Upper lobe of left lung (tissue), 6 donors: ENCODE measurements at regions not wholly inside any gene's neighbourhood (a gene's known extent, or its start where the extent isn't known, plus 50 kb on each side); places are given as distances from the start of the nearest gene placed in this dataset.

Experiments
- ATAC-seq, 2 donors: fragments of 200-7000 bp; cut with Tn5 transposase; one replicate each; pipeline ENCODE4 v1.9.1; 2022; ENCODE audit warnings: mild to moderate bottlenecking in 2 of 2, moderate library complexity in 2 of 2; ENCODE audit not compliant: low FRiP score in 2 of 2
- DNase-seq, 2 donors: peaks; one replicate each; pipeline ENCODE4 v3.0.0-alpha.2; 2019 to 2020
- H3K27ac ChIP-seq, 4 donors: fragments of 200-600 bp; sonication (generic); one replicate each; pipeline ENCODE4 v1.5.1; 2016 to 2019
- H3K27me3 ChIP-seq, 4 donors: fragments of 200-600 bp; sonication (generic); one replicate each; pipeline ENCODE4 v1.5.1; 2017 to 2019
- H3K36me3 ChIP-seq, 4 donors: fragments of 200-600 bp; sonication (generic); one replicate each; pipeline ENCODE4 v1.5.1; 2016 to 2019
- H3K4me1 ChIP-seq, 4 donors: fragments of 200-600 bp; sonication (generic); one replicate each; pipeline ENCODE4 v1.5.1; 2018 to 2019
- H3K4me3 ChIP-seq, 4 donors: fragments of 200-600 bp; sonication (generic); one replicate each; pipeline ENCODE4 v1.5.1; 2017 to 2019; ENCODE audit warnings: mild to moderate bottlenecking in 2 of 4, moderate library complexity in 1 of 4
- H3K9me3 ChIP-seq, 4 donors: fragments of 200-600 bp; sonication (generic); one replicate each; pipeline ENCODE4 v1.5.1; 2018 to 2019
- EP300 ChIP-seq, 4 donors: sonication (generic); formaldehyde crosslinking; IDR thresholded peaks; one replicate each; pipeline ENCODE4 v1.5.1; 2017; ENCODE audit warnings: antibody characterized with exemption in 4 of 4, control low read depth in 2 of 4
- POLR2A ChIP-seq, 4 donors: fragments of 450-650 bp; IDR thresholded peaks; one replicate each; pipeline ENCODE4 v1.5.1; 2016 to 2017; ENCODE audit warnings: antibody characterized with exemption in 4 of 4, mild to moderate bottlenecking in 2 of 4
- POLR2AphosphoS5 ChIP-seq, 2 donors: sonication (generic); formaldehyde crosslinking; IDR thresholded peaks; one replicate each; pipeline ENCODE4 v1.5.1; 2017; ENCODE audit warnings: antibody characterized with exemption in 2 of 2
- WGBS, 2 donors: methylation state at CpG; one replicate each; pipeline ENCODE4 v1.1.5; 2017 to 2018; 5-methylcytosine and 5-hydroxymethylcytosine counted together
- TF ChIP-seq, protein P1 (sequence below), 6 experiments: fragments of 450-650 bp in 4 of 6; fragments of 200-600 bp in 2 of 6; sonication (generic) in 2 of 6; IDR thresholded peaks; one replicate each; pipeline ENCODE4 v1.5.1; 2016 to 2019; ENCODE audit warnings: antibody characterized with exemption in 6 of 6
- donor health status: DM: no; HTN: no; CAD: no; lungs with moderate emphysema.
- donor health status: DM: no; HTN: yes; CAD: no; lungs with severe emphysema.

DNA sequence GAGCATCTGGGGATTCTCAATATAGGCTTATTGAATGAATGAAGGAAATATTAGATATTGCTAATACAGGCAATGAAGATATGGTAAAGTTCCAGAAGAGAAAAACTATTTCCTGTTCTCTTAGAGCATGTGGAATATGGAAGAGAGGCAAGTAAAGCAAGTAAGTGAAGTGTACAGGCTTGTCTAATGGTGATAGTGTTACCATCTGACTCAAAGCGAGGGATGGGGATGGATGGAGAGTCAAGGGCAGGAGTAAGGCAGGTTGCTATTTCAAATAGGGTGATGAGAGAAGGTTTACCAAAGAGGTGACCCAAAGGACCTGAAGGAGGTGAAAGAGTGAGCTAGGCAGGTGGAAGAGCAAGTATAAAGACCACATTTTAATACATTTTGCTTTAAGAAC lies 55.2 kb upstream of the SLC38A11 start:
- H3K36me3 ChIP-seq, result no peaks in the 10 kb centered on the region

DNA sequence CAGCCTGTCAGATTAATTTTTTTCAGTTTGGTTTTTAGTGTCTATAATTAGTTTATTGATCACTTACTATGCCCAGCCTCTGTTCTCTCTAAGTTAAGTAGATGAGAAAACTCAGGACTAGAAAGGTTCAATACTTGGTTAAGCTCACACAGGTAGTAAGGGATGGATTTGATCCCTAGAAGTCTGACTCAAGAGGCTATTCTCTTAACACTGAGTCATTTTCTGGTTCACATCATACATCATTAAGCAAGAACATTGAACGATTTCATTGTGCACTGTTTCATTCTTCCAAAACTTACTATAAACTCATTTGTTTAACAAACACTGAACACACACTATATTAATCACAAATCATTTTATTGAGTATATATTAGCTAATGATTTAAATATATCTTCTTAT lies 54.1 kb upstream of the SLC38A11 start:
- ATAC-seq, result no peak
- Histone ChIP-seq H3K27me3 (no peaks in the 10 kb centered on the region), H3K36me3 (no peaks in the 10 kb centered on the region), H3K4me1 (peaks cover 0 to 4% (median 0%) of the 10 kb centered on the region in 4 donors), H3K9me3 (no peaks in the 10 kb centered on the region), H3K27ac (no peak overlapping the region), H3K4me3 (no peak overlapping the region)
- TF ChIP-seq POLR2A (IDR thresholded peaks at IDR 0.05), result no peak
- no peak for TF ChIP-seq EP300 (IDR thresholded peaks at IDR 0.05)
- DNase-seq, result no peak
- 64% methylated on average over 1 of the region's 1 CpG for WGBS, 2 donors

More for the DNA sequence above, 55.2 kb upstream of the SLC38A11 start:
- Histone ChIP-seq H3K27me3 (no peaks in the 10 kb centered on the region), H3K4me3 (no peak overlapping the region), H3K27ac (no peak overlapping the region), H3K4me1 (peaks cover 0 to 4% (median 0%) of the 10 kb centered on the region in 4 donors), H3K9me3 (no peaks in the 10 kb centered on the region)
- TF ChIP-seq POLR2A (IDR thresholded peaks at IDR 0.05) (no peak), POLR2AphosphoS5 (IDR thresholded peaks at IDR 0.05) (no peak), EP300 (IDR thresholded peaks at IDR 0.05) (no peak)
- no peak for DNase-seq
- WGBS, 2 donors, result 86 to 89% methylated on average over 1 of the region's 1 CpG
- no peak for ATAC-seq

DNA sequence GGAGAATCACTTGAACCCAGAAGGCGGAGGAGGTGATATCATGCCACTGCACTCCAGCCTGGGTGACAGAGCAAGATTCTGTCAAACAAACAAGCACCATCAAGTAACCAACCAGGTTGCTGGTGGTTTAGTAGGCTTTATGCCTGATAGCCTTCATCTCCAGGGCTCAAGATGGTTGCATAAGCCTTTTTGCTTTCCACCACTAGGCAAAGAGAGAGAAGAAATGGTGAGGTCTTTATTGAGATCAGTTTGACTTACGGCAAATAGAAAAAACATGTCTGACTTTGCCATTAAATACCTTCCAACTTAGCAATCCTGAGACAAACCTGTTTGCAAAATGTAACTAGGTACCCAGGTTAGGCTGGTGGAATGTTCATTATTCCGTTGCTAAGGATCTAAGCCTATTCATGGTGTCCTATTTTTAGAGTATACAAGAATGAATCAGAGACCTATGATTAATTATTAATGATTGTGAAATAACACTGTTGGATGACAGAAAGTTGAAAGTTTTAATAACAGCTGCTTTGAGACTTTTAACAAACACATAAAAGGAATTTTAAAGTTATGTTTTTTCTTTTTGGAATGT lies 53.5 kb upstream of the SLC38A11 start:
- peak overlapping the region in 2 of 4 donors; percentile 39 to 45 for H3K27ac ChIP-seq

DNA sequence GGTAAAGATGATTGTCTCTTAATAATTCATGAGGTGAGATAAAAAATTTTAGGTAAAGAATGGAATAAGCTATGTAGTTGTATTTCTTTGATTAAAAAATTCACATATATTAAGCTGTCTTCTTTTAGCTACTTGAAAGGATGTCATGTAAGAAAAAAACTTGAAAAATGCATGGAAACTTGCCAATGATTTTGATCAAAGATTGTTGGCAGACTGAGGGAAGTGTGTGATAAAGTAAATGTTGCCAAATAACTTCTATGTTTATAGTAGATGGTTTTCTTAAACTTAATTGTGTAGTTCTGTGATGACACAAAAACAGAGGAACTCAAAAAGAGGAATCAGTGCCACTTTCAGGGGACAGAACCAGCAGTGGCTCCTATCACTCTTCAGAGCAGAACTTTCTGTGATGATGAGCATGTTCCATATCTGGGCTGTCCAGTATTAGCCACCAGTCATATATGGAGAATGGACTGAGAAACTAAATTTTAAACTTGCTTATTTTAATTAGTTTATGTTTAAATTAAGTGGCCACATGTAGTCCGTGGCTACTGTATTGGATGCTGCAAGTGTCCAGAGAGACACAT lies 51.9 kb upstream of the SLC38A11 start:
- Histone ChIP-seq H3K27ac (no peak overlapping the region), H3K36me3 (no peaks in the 10 kb centered on the region), H3K4me1 (peaks cover 0 to 4% (median 0%) of the 10 kb centered on the region in 4 donors), H3K4me3 (no peak overlapping the region), H3K9me3 (no peaks in the 10 kb centered on the region), H3K27me3 (no peaks in the 10 kb centered on the region)
- 48 to 70% methylated on average over 1 of the region's 1 CpG for WGBS, 2 donors
- no peak for ATAC-seq
- no peak for DNase-seq
- no peak for TF ChIP-seq EP300 (IDR thresholded peaks at IDR 0.05)
- TF ChIP-seq POLR2AphosphoS5 (IDR thresholded peaks at IDR 0.05), result no peak
- TF ChIP-seq POLR2A (IDR thresholded peaks at IDR 0.05), result no peak
- TF ChIP-seq, protein P1, sequence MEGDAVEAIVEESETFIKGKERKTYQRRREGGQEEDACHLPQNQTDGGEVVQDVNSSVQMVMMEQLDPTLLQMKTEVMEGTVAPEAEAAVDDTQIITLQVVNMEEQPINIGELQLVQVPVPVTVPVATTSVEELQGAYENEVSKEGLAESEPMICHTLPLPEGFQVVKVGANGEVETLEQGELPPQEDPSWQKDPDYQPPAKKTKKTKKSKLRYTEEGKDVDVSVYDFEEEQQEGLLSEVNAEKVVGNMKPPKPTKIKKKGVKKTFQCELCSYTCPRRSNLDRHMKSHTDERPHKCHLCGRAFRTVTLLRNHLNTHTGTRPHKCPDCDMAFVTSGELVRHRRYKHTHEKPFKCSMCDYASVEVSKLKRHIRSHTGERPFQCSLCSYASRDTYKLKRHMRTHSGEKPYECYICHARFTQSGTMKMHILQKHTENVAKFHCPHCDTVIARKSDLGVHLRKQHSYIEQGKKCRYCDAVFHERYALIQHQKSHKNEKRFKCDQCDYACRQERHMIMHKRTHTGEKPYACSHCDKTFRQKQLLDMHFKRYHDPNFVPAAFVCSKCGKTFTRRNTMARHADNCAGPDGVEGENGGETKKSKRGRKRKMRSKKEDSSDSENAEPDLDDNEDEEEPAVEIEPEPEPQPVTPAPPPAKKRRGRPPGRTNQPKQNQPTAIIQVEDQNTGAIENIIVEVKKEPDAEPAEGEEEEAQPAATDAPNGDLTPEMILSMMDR (IDR thresholded peaks at IDR 0.05), result no peak

More for the DNA sequence above, 53.5 kb upstream of the SLC38A11 start:
- TF ChIP-seq, protein P1 (IDR thresholded peaks at IDR 0.05), result no peak
- TF ChIP-seq EP300 (IDR thresholded peaks at IDR 0.05) (no peak), POLR2A (IDR thresholded peaks at IDR 0.05) (no peak)
- 65 to 77% methylated on average over 3 of the region's 3 CpGs for WGBS, 2 donors
- no peak for DNase-seq
- no peaks in the 10 kb centered on the region for H3K9me3 ChIP-seq
- H3K27me3 ChIP-seq, result no peaks in the 10 kb centered on the region
- no peaks in the 10 kb centered on the region for H3K36me3 ChIP-seq
- peaks cover 0 to 4% (median 0%) of the 10 kb centered on the region in 4 donors for H3K4me1 ChIP-seq
- peak; percentile 50 to 82 for ATAC-seq
- H3K4me3 ChIP-seq, result no peak overlapping the region
